Fibroblast of pulmonary artery (primary cell): ENCODE measurements at regions not wholly inside any gene's neighbourhood (a gene's known extent, or its start where the extent isn't known, plus 50 kb on each side); places are given as distances from the start of the nearest gene placed in this dataset.

ENCODE experiments used
- DNase-seq: peaks from one replicate; pipeline ENCODE4 v3.0.0-alpha.2; 2010; ENCODE audit warnings: low read depth
- H3K4me3 ChIP-seq: replicated peaks from 2 replicates; pipeline ENCODE4 v1.5.1; 2011; ENCODE audit warnings: low read depth, mild to moderate bottlenecking, control low read depth, low read length, moderate library complexity
- TF ChIP-seq, protein P1 (sequence below): IDR thresholded peaks from 2 replicates; pipeline ENCODE4 v1.5.1; 2011; ENCODE audit warnings: mild to moderate bottlenecking, control low read depth, low read length, inconsistent platforms; ENCODE audit errors: missing control alignments

DNA sequence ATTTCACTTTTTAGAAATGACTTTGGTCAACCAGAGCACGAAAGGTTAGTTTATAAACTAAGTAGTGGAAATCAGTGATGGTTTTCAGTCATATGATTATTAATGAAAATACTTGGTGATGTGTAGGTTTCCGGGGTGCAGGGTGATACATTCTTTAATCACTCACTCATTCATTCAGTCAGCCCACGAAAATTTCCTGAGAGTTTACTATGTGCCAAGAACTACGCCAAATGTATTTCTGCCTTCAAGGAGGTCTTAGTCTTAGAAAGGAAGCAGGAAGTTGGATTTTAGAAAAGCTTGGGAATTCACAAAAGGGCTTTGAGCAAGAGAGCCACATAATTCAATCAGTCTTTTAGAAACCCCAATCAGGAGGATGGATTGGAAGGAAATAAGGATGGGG lies 543.6 kb downstream of the PLCL1 start:
- TF ChIP-seq, protein P1, sequence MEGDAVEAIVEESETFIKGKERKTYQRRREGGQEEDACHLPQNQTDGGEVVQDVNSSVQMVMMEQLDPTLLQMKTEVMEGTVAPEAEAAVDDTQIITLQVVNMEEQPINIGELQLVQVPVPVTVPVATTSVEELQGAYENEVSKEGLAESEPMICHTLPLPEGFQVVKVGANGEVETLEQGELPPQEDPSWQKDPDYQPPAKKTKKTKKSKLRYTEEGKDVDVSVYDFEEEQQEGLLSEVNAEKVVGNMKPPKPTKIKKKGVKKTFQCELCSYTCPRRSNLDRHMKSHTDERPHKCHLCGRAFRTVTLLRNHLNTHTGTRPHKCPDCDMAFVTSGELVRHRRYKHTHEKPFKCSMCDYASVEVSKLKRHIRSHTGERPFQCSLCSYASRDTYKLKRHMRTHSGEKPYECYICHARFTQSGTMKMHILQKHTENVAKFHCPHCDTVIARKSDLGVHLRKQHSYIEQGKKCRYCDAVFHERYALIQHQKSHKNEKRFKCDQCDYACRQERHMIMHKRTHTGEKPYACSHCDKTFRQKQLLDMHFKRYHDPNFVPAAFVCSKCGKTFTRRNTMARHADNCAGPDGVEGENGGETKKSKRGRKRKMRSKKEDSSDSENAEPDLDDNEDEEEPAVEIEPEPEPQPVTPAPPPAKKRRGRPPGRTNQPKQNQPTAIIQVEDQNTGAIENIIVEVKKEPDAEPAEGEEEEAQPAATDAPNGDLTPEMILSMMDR, result no peak
- H3K4me3 ChIP-seq, result no peak overlapping the region
- no peak for DNase-seq

- TF ChIP-seq, protein P1, result no peak
- DNase-seq, result no peak
These were observed 543.0 kb downstream of the PLCL1 start for GRCh38 chr2:198347349-198347748.

GRCh38 chr2:198343471-198343870 lies 539.1 kb downstream of the PLCL1 start:
- DNase-seq, result no peak
- TF ChIP-seq, protein P1, result no peak
- no peak overlapping the region for H3K4me3 ChIP-seq

More at GRCh38 chr2:198347349-198347748, 543.0 kb downstream of the PLCL1 start:
- H3K4me3 ChIP-seq, result no peak overlapping the region

DNA sequence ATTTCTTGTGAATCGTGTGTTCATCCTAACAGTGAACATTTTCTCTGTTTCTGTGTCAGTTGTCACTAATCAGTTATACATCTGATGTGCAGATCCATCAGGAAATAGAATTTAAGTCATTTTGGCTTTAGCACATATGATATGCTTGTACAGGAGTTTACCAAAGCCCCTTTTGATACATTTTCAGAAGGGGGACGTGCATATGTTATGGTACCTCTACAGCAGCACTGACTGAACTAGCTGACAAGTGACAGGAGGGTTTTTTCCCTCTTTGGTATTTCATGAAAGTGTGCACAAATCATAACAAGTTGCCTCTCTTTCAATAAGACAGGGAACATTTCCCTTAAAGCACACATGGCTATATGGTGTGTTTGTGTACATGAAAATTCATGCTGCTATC lies 536.5 kb downstream of the PLCL1 start:
- no peak overlapping the region for H3K4me3 ChIP-seq
- DNase-seq, result no peak
- TF ChIP-seq, protein P1, result no peak

- no peak overlapping the region for H3K4me3 ChIP-seq
- DNase-seq, result no peak
- TF ChIP-seq, protein P1, result no peak
These were observed 534.7 kb downstream of the PLCL1 start for GRCh38 chr2:198339116-198339515.

DNA sequence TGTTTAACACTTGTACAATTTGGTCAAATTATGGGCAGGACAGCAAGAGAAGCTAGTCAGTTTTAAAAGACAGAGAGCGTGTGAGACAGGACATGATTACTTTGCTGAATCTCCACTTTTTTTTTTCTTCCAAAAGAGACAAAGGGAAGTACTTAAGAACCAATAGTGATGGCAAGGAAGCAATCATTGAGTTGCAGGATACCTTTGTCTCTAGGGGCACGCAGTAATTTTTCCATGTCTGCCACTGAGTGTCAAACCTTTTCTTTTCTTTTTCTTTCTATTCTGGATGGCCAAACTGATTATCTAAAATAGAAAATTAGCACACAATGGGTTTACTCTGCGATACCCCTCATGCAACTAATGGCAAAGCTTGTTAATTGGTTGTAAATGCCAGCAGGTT lies 533.0 kb downstream of the PLCL1 start:
- no peak for DNase-seq
- TF ChIP-seq, protein P1, result no peak
- no peak overlapping the region for H3K4me3 ChIP-seq

DNA sequence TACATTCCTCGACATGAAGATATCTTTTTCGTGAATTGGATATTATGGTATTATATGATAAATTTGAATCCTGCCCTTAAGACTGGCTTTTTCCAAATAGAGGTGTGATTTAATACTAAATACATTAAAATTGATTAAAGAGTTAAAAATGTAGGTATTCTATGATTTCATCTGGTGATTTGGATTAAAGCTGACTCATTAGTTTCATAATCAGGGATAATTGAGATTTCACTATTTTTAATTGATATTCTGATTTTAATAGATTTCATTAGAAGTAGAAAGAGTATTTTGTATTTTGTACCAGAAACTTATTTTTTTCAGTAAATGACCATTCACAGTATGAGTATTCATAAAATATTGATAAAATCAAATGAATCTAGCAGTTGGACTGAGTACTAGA lies 524.1 kb downstream of the PLCL1 start:
- H3K4me3 ChIP-seq, result no peak overlapping the region
- no peak for DNase-seq
- TF ChIP-seq, protein P1, result no peak
